Neural crest cell (in vitro differentiated cells): ENCODE measurements at regions not wholly inside any gene's neighbourhood (a gene's known extent, or its start where the extent isn't known, plus 50 kb on each side); places are given as distances from the start of the nearest gene placed in this dataset.

Experiments used
- DNase-seq: peaks from one replicate; pipeline ENCODE4 v3.0.0; 2021; ENCODE audit warnings: low read depth, mixed read lengths, low spot score
- H3K27ac Mint-ChIP-seq: one replicate; pipeline ENCODE4 v1.8.0; 2021; ENCODE audit warnings: mild to moderate bottlenecking, mixed read lengths; ENCODE audit not compliant: unreplicated experiment
- H3K27me3 Mint-ChIP-seq: 2 replicates; pipeline ENCODE4 v1.8.0; 2021; ENCODE audit warnings: low read depth, mild to moderate bottlenecking, mixed read lengths
- H3K36me3 Mint-ChIP-seq: 2 replicates; pipeline ENCODE4 v1.8.0; 2021; ENCODE audit warnings: low read depth, mild to moderate bottlenecking, mixed read lengths
- H3K4me1 Mint-ChIP-seq: 2 replicates; pipeline ENCODE4 v1.8.0; 2021; ENCODE audit warnings: mixed read lengths
- H3K4me3 Mint-ChIP-seq: one replicate; pipeline ENCODE4 v1.8.0; 2021; ENCODE audit warnings: mild to moderate bottlenecking, mixed read lengths
- H3K9me3 Mint-ChIP-seq: 2 replicates; pipeline ENCODE4 v1.8.0; 2021; ENCODE audit warnings: mixed read lengths
- CTCF ChIP-seq: fragments of 200-600 bp; sonication (generic); conservative IDR thresholded peaks from 2 replicates; pipeline ENCODE4 v1.5.0; 2021; ENCODE audit warnings: antibody characterized with exemption, mild to moderate bottlenecking

GRCh38 chr1:233435622-233436021, 108.1 kb downstream of the MAP3K21 start:
- peaks cover 10% of the 10 kb centered on the region for H3K27me3 Mint-ChIP-seq
- no peak for TF ChIP-seq CTCF

GRCh38 chr1:233439721-233440120, 112.2 kb downstream of the MAP3K21 start:
- TF ChIP-seq CTCF = no peak
- peaks cover 4% of the 10 kb centered on the region for H3K4me1 Mint-ChIP-seq

More at GRCh38 chr1:233435622-233436021, 108.1 kb downstream of the MAP3K21 start:
- Mint-ChIP-seq H3K4me3 (no peak overlapping the region), H3K27ac (no peak overlapping the region), H3K9me3 (peaks cover 5% of the 10 kb centered on the region), H3K36me3 (no peaks in the 10 kb centered on the region), H3K4me1 (no peaks in the 10 kb centered on the region)
- DNase-seq = no peak

GRCh38 chr1:233440951-233441401, 113.5 kb downstream of the MAP3K21 start:
- TF ChIP-seq CTCF = peak; percentile 85
- Mint-ChIP-seq H3K9me3 (no peaks in the 10 kb centered on the region), H3K36me3 (no peaks in the 10 kb centered on the region), H3K4me3 (no peak overlapping the region), H3K27me3 (peaks cover 10% of the 10 kb centered on the region), H3K27ac (no peak overlapping the region), H3K4me1 (peaks cover 4% of the 10 kb centered on the region)
- DNase-seq = peak; percentile 33

More at GRCh38 chr1:233439721-233440120, 112.2 kb downstream of the MAP3K21 start:
- H3K27me3 Mint-ChIP-seq = peaks cover 10% of the 10 kb centered on the region
- H3K36me3 Mint-ChIP-seq = no peaks in the 10 kb centered on the region
- DNase-seq = no peak
- no peak overlapping the region for H3K27ac Mint-ChIP-seq
- no peak overlapping the region for H3K4me3 Mint-ChIP-seq
- no peaks in the 10 kb centered on the region for H3K9me3 Mint-ChIP-seq

- no peaks in the 10 kb centered on the region for H3K36me3 Mint-ChIP-seq
- TF ChIP-seq CTCF = no peak
- peaks cover 4% of the 10 kb centered on the region for H3K4me1 Mint-ChIP-seq
- DNase-seq = no peak
- peaks cover 10% of the 10 kb centered on the region for H3K27me3 Mint-ChIP-seq
- no peak overlapping the region for H3K27ac Mint-ChIP-seq
- H3K4me3 Mint-ChIP-seq = no peak overlapping the region
- no peaks in the 10 kb centered on the region for H3K9me3 Mint-ChIP-seq
These were observed 114.7 kb downstream of the MAP3K21 start for GRCh38 chr1:233442026-233442780.

- Mint-ChIP-seq H3K27ac (no peak overlapping the region), H3K9me3 (no peaks in the 10 kb centered on the region), H3K4me3 (no peak overlapping the region), H3K4me1 (peaks cover 4% of the 10 kb centered on the region), H3K36me3 (no peaks in the 10 kb centered on the region), H3K27me3 (peaks cover 7% of the 10 kb centered on the region)
- DNase-seq = no peak
- TF ChIP-seq CTCF = no peak
These were observed 115.7 kb downstream of the MAP3K21 start for GRCh38 chr1:233443040-233443760.
